Left renal pelvis (tissue), 4 donors: ENCODE measurements at regions not wholly inside any gene's neighbourhood (a gene's known extent, or its start where the extent isn't known, plus 50 kb on each side); places are given as distances from the start of the nearest gene placed in this dataset.
A peak's percentile ranks its signal among the peaks of the same experiment; 100 is the strongest.

Source experiments
- DNase-seq, 4 donors: peaks; one replicate each; pipeline ENCODE4 v3.0.0-alpha.2; 2013; ENCODE audit warnings: low read depth in 4 of 4, low spot score in 3 of 4

DNA sequence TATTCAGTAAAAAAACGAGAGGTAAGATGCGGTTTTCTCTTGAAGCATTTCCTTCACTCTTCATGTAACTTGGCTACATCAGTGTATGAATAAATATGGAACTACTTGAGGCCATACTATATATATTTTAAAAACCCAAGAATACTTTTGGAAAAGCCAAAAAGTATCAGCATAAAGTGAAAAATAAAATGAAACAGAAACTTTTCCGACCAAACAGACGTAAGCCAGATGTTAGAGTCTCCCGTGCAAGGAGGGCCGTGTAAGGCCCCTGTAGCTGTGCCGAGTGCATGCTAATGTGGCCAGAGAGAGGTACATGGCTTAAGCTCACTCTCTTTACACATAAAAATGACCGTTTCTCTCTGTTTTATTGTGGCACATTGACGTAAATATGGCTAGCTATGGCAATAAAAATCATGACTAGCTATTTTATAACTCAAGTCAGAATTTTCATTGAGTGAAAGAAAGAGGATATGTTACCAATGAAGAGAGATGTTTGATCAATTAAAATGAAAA, 140.1 kb upstream of the GMDS start:
- no peak for DNase-seq

DNA sequence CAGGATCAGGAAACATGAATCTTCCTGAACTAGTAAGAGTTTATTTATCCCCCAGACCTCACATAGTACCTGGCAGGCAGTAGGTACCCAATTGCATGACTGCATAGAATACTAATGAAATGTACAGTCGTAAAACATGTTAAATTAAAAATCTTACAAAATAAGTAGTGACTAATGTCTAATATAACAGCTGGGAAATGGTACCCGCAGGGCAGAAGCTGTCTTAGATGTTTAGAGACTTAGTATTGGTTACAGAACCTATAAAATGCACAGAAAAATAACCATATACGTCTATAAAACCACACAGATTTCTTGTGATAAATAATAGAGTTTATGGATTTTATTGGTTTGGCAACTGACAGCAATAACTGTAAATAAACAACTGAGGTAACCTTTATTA, 139.1 kb upstream of the GMDS start:
- no peak for DNase-seq

DNA sequence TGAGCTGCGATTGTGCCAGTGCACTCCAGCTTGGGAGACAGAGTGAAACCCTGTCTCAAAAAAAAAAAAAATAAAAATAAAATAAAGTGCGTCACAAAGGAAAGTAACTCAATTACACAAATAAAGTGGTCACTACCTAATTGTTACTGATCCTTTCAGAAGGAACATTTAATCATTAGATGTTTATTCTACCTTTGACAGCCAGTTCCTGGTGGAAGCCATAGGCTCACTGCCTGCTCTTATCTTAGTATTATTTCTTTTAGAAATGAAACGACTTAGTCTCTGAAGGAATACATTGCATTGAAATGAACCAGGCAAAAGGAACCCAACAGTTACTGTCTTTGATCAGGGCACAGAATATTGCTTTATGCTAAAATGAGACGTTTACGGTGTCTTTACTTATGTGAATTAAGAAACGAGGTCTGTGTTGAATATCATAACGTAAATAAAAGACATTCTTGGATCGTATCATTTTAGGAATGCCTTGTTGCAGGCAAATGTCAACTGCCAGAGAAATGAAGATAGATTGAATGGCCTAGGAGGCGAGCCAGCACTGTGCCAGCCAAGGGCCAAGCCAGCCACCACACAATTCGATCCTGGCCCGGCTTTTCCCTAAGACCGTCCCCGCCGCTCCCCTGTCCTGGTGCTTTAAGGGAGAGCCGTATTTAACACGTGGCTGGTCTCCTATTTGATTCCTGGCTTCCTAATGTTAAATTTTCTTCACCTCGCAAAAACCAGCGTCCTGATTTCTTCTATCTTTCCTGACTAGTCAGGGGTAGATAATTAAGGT, 136.7 kb upstream of the GMDS start:
- DNase-seq = no peak

DNA sequence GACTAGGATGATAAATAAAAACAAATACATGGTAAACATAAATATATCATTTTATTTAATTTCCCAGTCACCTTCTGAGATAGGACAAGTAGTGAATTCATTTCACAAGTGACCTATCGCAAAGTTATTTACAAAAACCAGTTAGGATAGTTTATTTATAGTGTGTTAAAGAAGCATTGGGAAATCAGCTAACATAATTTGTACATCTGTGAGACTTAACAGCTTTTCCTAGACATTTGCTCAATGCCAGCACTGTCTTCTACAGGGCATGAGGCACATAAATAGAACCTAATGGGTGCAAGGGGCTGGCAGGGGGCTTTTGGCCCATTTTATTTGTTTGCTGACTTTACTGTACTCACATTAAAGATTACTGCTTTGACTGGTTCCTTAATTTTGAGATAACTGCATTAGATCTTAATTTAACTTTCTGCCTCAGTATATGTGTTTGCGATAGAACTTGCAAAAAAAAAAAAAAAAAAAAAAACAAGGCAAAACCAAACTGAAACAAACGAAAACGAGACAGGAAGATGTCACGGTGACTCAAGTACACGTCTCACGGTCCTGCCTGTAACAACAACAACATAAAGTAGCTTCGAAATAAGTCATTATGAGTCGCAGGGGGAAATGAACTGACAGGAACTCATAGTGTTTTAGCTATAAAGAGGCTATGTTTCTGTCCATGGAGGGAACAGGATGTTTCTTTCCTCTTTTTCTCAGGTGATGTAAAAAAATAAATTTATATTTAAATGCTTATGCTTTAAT, 133.7 kb upstream of the GMDS start:
- DNase-seq = no peak

DNA sequence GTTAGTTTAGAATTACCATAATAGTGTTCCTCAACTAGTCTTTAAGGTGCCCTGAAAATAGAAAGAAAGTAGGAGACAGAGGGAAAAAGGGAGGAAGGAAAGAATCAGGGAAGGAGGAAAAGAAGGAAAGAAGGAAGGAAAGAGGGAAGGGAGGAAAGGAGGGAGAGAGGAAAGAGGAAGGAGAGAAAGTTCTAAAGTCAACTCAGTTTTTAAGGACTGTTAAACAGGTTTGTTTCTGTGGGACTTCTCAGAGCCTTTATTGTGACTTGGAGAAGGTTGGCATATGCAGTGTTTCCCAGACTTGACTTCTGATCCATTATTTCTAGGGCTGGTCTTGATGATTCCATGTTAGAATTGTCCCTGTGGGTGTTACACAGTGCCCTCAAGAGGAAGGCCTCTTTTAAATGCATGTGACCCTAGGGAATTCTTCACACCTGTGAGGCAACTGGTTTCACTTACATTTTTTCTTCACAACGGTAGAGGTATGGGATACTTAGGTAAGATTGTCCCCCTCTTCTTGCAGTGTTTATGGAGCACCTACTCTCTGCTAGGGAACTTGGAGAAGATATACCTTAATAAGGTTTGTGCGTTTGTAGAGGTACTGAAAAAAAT, 132.7 kb upstream of the GMDS start:
- no peak for DNase-seq

DNA sequence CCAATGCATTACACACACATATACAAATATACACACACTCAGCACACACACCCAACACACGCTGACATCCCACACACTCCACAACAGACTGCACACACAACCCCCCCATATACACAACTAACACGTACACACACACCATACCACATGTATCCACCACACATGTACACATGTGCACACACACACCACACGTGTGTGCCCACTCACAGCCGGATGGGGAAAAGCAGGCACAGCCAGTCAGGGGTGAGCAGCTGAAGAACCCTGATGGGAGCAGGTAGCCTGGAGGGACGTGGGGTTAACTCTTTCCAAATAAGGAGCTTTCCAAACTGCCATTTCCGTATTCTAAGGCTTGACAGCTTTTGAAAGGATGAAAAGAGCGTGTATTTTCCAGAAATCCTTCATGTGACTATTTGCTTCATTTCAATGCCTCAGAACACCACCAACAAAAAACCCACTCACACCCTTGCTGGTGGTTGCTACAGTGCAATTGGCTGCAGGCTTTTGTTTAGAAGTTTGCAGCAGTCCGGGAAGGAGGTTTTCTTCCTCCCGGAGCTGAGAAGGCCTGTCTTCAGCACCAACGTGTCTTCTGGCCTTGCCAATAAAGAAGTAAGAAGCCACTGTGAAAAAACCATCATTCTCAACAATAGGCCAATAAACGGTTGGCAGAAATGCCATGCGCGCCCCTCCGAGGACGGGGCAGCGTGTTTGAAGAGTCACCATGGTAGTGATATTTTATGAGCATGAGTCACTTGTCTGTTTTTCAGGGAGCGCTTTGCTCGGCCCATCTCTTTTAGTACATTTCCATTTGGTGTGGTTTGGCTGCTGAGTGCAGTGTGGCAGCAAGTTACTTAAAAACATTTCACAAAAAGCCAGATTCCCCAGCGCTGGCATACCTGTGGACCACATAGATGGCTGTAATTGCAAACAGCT, 131.3 kb upstream of the GMDS start:
- DNase-seq = no peak

DNA sequence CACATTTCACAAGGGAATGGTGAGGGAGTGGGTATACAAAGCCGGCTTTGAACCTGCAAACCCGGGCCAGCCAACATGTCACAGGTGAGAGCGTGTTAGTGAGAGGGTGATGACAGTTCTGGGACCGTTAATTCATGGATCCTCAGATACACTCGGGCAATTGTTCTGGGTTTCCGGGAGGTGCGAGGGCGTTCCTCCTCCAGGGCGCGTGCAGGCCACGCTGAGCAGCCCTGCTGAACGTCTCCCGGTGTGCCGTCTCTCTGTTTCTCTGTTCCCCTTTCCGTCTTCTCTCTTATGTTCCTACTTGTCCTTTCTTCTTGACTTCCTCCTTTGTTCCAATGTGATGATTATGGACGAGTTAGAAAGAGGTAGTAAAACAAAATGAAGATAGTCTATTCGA, 130.0 kb upstream of the GMDS start:
- DNase-seq = no peak

DNA sequence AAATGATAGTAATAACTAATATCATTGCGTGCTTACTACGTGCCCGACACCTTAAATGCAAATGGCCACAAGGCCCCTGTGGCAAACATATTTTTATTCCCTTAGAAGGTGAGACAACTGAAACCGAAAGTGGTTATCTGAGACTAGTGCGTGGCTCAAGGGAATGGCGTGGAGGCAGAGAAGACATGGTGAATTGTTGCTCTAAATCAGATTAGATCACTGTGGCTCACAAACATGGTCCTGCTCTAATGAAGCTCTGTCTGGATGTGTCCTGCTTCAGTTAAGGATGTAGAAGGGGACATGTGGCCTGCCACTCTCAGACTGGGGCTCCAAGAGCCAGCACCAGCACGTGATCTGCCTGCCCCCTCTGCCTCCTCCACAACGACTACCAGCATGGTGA, 124.2 kb upstream of the GMDS start:
- no peak for DNase-seq

DNA sequence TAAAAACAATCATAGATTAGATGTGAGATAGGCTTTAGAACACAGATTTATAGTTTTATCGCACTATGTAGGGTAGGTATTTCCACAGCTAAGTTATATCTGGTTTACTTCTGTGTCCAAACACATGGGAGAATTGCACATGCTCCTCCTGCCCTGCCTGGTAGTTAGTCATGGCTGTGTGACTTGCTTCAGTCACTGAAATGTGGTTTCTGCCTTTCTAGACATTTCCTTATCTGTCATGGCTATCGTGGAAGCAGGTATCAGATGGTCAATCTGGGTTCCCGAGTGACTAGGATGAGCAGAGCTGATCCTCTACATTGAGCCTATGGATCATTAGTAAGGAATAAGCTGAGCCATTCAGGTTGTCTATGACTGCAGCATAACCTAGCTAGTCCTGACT, 117.8 kb upstream of the GMDS start:
- DNase-seq = no peak

DNA sequence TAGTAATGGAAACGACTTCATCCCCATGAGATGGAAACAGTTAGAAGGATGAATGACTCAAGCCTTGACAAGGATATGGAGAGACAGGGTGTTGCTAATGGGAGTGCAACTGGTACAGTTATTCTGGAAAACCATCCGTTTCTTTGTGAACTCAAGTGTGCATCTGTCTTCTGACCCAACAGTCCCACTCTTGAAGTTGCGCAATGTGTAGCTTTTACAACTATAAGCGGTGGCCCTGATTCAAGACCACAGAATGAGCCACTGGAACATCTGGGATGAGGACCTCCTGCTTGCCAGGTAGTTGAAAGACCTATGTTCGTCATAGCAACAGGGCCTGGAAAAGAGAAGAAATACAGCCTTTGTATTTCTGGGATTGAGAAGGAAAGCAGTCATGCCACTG, 115.8 kb upstream of the GMDS start:
- DNase-seq = no peak

DNA sequence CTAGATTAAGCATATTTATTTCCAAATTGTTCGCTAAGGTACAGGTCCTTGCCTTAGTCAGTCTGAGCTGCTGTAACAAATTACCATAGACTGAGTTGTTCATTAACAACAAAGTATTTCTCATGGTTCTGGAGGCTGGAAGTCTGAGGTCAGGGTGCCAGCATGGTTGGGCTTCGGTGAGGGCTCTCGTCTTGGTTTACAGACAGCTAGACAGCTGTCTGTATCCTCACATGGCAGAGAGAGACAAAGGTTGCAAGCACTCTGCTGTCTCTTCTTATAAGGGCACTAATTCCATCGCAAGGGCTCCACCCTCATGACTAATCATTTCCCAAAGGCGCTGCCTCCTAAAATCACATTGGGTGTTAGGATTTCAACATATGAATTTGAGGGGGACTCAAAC, 115.3 kb upstream of the GMDS start:
- no peak for DNase-seq

DNA sequence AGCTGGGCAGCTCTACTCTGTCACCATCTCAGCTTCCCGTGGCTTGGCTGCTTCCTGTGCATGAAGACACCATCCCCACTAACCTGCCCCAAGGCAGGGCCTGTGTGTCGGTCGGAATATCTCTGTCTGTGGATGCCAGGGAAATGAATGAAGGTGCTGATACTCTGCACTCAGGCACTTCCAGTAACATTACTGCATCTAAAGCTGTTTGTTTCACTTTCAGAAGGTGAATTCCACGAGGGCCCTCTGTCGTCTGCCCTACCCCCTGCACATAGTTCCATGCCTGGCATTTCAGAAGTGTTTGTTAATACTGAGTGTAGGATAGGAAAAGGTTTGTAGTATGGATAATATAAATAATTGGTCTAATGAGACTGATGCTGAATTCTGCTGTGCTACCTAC, 114.7 kb upstream of the GMDS start:
- DNase-seq = no peak

DNA sequence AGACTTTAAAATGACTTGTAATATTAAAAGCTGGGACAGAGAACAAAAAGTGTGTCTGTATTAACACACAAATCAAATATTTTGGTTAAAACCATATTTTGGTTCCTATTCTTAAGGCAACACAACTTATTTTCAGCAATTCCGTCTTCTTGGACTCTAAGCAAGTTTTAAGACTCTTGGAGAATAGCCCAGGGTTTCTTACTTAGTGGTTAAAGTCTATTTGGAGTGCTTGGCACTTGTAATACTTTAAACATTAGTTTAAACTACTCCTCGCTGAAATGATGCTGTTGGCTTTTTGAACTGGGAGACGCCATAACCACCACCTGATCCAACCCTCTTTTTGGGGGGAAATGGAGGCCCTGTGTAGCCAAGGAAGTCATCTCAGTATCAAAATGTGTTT, 109.7 kb upstream of the GMDS start:
- DNase-seq = no peak

DNA sequence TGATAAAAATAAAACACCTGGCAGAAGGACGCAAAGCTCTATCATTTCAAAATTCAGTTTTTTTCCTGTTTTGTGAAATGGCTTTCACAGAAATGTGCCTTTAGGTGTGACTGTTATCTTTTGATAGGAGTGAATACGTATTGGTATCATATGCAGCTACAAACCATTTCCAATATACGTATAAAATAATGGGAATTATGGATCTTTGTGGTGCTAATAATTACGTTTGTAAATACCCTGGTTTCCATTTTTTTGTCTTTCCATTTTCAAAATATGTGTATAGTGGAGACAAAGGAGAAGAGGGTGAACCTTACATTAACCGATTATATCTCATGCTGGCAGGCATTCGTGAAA, 108.7 kb upstream of the GMDS start:
- no peak for DNase-seq

DNA sequence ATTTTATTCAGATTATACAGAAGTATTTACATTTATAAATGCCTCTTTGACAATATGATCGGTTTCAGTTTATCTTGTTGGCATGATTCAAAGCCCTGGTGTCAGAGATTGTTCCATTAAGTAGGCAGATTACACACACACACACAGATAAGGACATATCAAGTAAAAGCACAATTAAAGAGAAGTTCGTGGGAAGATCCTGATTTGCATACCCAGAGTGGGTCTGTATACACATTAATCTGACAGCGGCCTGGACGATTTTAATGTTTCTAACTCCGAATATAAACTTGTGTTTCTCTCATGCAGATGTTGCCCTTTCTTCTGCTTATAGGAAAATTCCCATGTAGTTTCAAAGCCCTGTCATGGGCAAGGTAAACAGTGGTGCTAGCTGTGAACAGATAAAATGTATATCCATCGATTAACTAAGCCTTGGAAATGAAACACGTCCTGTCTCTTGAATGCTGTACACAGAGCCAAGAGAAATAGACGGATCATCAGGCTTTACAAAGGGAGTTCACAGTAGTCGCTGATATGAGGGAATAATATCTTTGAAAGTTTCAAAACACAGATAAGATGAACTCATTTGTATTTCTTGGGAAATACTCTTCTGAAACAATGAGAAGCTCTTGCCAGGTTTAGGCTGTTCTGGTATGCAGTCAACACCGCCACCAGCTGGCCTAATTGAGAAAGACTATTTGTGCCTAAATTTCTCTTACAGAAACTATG, 108.2 kb upstream of the GMDS start:
- DNase-seq = peak; percentile 41 to 59 (median 54)

DNA sequence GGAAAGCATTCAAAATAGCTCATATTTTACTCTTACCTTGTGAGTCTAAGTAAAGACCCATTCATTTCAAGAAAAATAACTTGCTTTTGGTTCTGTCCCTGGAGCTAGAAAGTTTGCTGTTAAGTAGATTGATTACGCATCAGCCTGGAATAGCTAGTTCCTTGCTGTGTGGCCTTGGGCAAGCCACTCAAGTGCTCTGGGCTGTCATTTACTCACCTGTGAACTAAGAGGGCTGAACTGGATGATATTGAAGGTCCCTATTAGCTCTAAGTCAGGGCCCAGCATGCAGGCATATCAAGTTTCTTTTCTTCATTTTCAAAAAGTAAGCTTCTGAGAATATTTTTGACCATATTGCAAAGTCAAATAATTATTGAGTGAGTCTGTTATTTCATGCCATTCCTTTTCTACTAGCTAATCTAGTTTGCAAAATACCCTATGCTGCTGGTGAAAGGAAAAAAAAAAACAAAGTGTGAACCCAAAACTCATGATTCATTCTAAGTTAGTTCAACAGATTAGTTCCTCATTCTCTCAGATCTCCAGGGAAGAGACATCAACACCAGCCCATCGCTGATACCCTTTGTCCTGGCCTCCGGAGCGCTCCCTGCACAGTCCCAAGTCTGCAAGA, 106.5 kb upstream of the GMDS start:
- no peak for DNase-seq

DNA sequence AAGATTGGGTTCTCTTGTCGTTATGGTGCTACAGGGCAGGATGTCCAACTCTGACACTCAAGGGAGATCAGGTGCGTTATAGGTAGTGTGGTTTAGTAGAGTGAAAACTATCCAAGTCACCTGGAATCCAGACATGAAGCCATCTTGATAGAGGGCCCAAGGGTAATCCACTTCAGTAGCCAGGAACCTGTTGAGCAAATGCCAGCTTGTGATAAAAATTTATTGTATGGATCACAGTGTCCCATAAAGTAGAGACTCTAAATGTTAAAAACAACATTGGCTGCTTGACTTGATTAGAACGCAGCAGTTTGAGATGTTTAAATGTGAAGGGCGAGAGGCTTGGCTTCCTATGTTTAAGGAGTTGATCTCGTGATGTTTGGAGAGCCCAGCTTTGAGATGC, 105.7 kb upstream of the GMDS start:
- DNase-seq = no peak

DNA sequence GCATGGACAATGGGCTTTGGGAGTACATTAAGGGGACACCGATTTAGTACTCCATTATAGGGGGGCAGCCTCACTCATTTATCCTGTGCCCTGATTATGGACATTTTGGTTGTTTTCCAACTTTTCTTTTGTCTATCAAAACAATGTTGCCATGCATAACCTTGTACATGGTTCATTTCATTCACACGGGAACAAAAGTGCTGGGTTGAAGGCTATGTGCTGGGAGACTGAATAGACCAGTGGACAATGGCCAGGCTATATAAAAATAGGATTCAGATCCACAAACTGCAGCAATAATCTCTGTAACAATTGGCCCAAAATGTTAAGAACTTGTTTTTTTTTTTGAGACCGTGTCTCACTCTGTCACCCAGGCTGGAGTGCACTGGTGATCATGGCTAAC, 100.7 kb upstream of the GMDS start:
- DNase-seq = no peak

DNA sequence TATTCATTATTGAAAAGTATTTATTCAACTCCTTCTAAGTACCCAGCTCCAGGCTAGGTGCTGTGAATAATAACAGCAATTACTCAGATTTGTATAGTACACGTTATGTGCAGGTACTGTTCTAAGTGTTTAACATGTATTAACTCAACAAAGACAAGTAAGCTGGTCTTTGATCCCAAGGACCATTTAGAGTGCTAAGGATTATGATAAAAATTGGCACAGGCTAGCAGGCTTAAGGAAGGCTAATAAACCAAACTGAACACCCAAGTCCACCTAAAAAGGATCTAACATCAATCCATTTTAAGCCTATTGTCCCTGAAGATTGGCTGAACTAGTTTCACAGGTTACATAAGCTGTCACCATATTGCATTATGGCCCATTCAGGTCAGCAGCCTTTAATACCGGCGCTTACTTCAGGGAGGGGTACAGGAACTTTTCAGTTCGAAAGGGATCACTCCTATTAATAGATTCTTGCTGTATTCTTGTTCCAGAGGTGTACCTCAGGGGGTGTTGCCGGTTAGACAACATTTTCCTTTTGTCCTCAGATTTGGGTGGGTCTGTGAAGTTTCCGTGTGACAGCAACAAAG, 99.0 kb upstream of the GMDS start:
- no peak for DNase-seq
